IPS DF 6.9 (cell line): ENCODE measurements at regions not wholly inside any gene's neighbourhood (a gene's known extent, or its start where the extent isn't known, plus 50 kb on each side); places are given as distances from the start of the nearest gene placed in this dataset.

Experiments used
- DNase-seq: peaks from one replicate; pipeline ENCODE4 v3.0.0-alpha.2; 2013; ENCODE audit warnings: low read depth, low spot score
- H3K27ac ChIP-seq: one replicate; pipeline ENCODE4 v1.5.1; 2013; ENCODE audit warnings: low read length, control low read depth
- H3K27me3 ChIP-seq: 2 replicates; pipeline ENCODE4 v1.6.1; 2013; ENCODE audit warnings: mild to moderate bottlenecking, low read length; ENCODE audit not compliant: control insufficient read depth, insufficient read depth
- H3K36me3 ChIP-seq: 2 replicates; pipeline ENCODE4 v1.6.1; 2013; ENCODE audit warnings: low read length; ENCODE audit not compliant: control insufficient read depth, insufficient read depth
- H3K4me1 ChIP-seq: 2 replicates; pipeline ENCODE4 v1.6.1; 2013; ENCODE audit warnings: low read length; ENCODE audit not compliant: control insufficient read depth, insufficient read depth
- H3K4me3 ChIP-seq: 2 replicates; pipeline ENCODE4 v1.5.1; 2013; ENCODE audit warnings: mild to moderate bottlenecking, low read length
- H3K9me3 ChIP-seq: 2 replicates; pipeline ENCODE4 v1.6.1; 2013; ENCODE audit warnings: low read length, inconsistent platforms; ENCODE audit not compliant: control insufficient read depth, insufficient read depth
- WGBS: extraction: QIAGEN DNeasy Blood & Tissue Kit; methylation state at CpG from one replicate; pipeline ENCODE4 v1.1.7; 2013; ENCODE audit warnings: mixed read lengths, missing lambda C conversion rate; ENCODE audit not compliant: insufficient read length, insufficient coverage; 5-methylcytosine and 5-hydroxymethylcytosine counted together

GRCh38 chr2:144140891-144141290 lies 379.0 kb downstream of the ZEB2 start:
- Histone ChIP-seq H3K27me3 (no peaks in the 10 kb centered on the region), H3K27ac (no peak overlapping the region), H3K4me1 (0 out of 2 replicates have a peak, but pooled peaks cover 1% of the 10 kb centered on the region), H3K4me3 (no peak overlapping the region), H3K9me3 (no peaks in the 10 kb centered on the region), H3K36me3 (no peaks in the 10 kb centered on the region)
- no peak for DNase-seq
- no CpG with 5 or more reads among the region's 3 CpGs for WGBS

GRCh38 chr2:144137705-144138428 lies 382.1 kb downstream of the ZEB2 start:
- WGBS, result no CpG with 5 or more reads among the region's 5 CpGs
- H3K9me3 ChIP-seq, result no peaks in the 10 kb centered on the region
- H3K4me1 ChIP-seq, result 0 out of 2 replicates have a peak, but pooled peaks cover 1% of the 10 kb centered on the region
- H3K36me3 ChIP-seq, result no peaks in the 10 kb centered on the region
- no peak overlapping the region for H3K27ac ChIP-seq
- no peak for DNase-seq
- H3K27me3 ChIP-seq, result no peaks in the 10 kb centered on the region
- H3K4me3 ChIP-seq, result no peak overlapping the region

GRCh38 chr2:144137272-144137671 lies 382.6 kb downstream of the ZEB2 start:
- H3K9me3 ChIP-seq, result no peaks in the 10 kb centered on the region
- no peak overlapping the region for H3K27ac ChIP-seq

DNA sequence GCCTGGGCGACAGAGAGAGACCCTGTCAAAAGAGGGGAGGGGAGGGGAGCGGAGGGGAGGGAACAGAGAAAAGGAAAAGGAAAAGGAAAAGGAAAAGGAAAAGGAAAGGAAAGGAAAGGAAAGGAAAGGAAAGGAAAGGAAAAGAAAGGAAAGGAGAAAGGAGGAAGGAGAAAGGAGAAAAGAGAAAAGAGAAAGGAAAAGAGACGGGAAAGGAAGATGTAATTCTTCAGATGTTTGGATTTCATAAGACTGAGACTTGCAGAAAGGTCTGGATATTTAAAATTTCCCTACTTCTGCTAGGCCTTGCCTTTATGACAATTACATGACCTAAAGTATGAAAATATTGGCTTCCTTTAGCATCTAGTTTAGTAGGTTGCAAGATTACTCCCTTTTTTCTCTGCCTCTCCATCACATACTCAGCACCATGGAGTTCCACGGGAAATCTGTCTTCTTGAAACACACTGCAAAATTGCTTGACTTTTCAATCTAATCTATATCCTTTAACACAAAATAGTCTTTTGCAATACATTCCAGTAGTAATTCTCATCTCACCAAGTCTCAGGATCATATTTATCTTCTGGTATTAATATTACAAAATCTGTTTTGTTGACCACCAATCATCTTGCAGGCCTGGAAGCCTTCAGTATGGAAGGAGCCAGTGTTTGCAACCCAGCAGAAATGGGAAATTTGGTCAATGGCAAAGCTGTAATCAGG lies 383.5 kb downstream of the ZEB2 start:
- H3K36me3 ChIP-seq, result no peaks in the 10 kb centered on the region
- H3K27ac ChIP-seq, result no peak overlapping the region
- H3K4me3 ChIP-seq, result no peak overlapping the region
- DNase-seq, result no peak
- WGBS, result no CpG with 5 or more reads among the region's 4 CpGs
- H3K9me3 ChIP-seq, result no peaks in the 10 kb centered on the region
- 0 out of 2 replicates have a peak, but pooled peaks cover 1% of the 10 kb centered on the region for H3K4me1 ChIP-seq
- H3K27me3 ChIP-seq, result no peaks in the 10 kb centered on the region

More at GRCh38 chr2:144137272-144137671, 382.6 kb downstream of the ZEB2 start:
- H3K36me3 ChIP-seq, result no peaks in the 10 kb centered on the region
- DNase-seq, result no peak
- no CpG with 5 or more reads among the region's 1 CpG for WGBS
- H3K4me3 ChIP-seq, result no peak overlapping the region
- H3K27me3 ChIP-seq, result no peaks in the 10 kb centered on the region
- 0 out of 2 replicates have a peak, but pooled peaks cover 1% of the 10 kb centered on the region for H3K4me1 ChIP-seq

DNA sequence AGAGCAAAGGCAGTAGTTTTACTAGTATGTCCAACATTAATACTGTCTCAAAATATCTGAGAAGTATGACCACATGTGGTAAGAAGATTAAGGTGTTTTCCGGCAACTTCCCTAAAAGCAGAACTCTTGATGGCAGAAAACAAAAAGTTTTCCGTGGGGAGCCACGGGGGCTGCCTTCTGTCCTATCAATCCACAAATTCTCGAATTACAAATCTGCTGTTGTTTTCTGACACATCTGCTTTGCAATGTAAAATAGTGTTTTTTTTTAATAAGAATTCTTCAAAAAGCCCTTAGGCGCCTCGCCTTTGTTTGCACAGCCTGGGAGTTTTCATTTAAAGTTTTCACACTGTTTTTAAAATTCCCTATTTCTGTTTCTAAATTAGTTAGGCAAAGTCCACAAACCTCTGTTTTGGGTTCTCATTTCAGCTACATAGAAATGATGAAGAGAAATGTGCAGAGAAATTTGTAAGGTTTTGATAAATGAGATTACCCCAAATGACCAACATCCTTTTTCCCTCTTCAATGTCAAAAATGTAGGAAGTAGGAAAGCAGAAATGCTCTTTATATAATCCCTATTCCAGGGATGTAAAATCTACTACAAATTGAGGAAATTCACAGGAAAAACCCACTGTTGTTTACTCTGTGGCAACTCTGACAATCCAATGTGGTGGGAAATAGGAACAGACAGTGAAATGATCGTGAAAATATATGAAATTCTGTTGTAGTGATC lies 385.8 kb downstream of the ZEB2 start:
- Histone ChIP-seq H3K27ac (no peak overlapping the region), H3K4me1 (0 out of 2 replicates have a peak, but pooled peaks cover 1% of the 10 kb centered on the region), H3K9me3 (no peaks in the 10 kb centered on the region), H3K4me3 (no peak overlapping the region), H3K27me3 (no peaks in the 10 kb centered on the region), H3K36me3 (no peaks in the 10 kb centered on the region)
- no peak for DNase-seq
- WGBS, result no CpG with 5 or more reads among the region's 7 CpGs

GRCh38 chr2:144132357-144132756 lies 387.6 kb downstream of the ZEB2 start:
- DNase-seq, result no peak
- WGBS, result no CpG with 5 or more reads among the region's 2 CpGs
- H3K4me3 ChIP-seq, result no peak overlapping the region

GRCh38 chr2:144131042-144131441 lies 388.9 kb downstream of the ZEB2 start:
- Histone ChIP-seq H3K27ac (no peak overlapping the region), H3K9me3 (no peaks in the 10 kb centered on the region), H3K36me3 (no peaks in the 10 kb centered on the region), H3K4me1 (no peaks in the 10 kb centered on the region), H3K4me3 (no peak overlapping the region), H3K27me3 (no peaks in the 10 kb centered on the region)
- no peak for DNase-seq
- WGBS, result 100% methylated on average over 1 of the region's 5 CpGs

More at GRCh38 chr2:144132357-144132756, 387.6 kb downstream of the ZEB2 start:
- Histone ChIP-seq H3K36me3 (no peaks in the 10 kb centered on the region), H3K4me1 (no peaks in the 10 kb centered on the region), H3K27ac (no peak overlapping the region), H3K27me3 (no peaks in the 10 kb centered on the region), H3K9me3 (no peaks in the 10 kb centered on the region)

DNA sequence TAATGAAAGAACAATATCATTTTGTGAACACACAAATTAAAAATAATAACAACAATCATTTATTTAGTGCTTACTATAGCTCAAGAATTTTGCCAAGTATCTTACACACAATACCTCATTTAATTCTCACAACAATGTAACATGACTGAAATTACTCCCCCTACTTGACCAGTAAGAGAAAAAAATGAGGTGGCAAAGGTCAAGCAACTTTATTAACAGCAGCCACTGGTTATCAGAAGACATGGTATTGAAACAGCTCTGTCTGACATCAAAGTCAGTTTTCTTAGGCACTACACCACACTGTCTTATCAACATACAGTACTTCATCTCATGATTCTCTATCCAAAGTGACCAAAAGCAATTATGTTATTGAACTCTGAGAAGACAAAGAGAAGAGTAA lies 389.4 kb downstream of the ZEB2 start:
- H3K4me1 ChIP-seq, result no peaks in the 10 kb centered on the region
- no peaks in the 10 kb centered on the region for H3K36me3 ChIP-seq
- no peak for DNase-seq
- no peak overlapping the region for H3K27ac ChIP-seq
- no peaks in the 10 kb centered on the region for H3K27me3 ChIP-seq
- no peak overlapping the region for H3K4me3 ChIP-seq
- no peaks in the 10 kb centered on the region for H3K9me3 ChIP-seq

GRCh38 chr2:144128130-144128746 lies 391.7 kb downstream of the ZEB2 start:
- H3K27me3 ChIP-seq, result no peaks in the 10 kb centered on the region
- no peaks in the 10 kb centered on the region for H3K9me3 ChIP-seq
- no peak for DNase-seq
- no peaks in the 10 kb centered on the region for H3K36me3 ChIP-seq
- no peaks in the 10 kb centered on the region for H3K4me1 ChIP-seq
- WGBS, result no CpG with 5 or more reads among the region's 1 CpG
- no peak overlapping the region for H3K4me3 ChIP-seq
- H3K27ac ChIP-seq, result no peak overlapping the region

GRCh38 chr2:144127693-144128092 lies 392.2 kb downstream of the ZEB2 start:
- no peak for DNase-seq
- WGBS, result no CpG with 5 or more reads among the region's 2 CpGs
- H3K9me3 ChIP-seq, result no peaks in the 10 kb centered on the region
- H3K27me3 ChIP-seq, result no peaks in the 10 kb centered on the region
- H3K4me1 ChIP-seq, result no peaks in the 10 kb centered on the region
- no peaks in the 10 kb centered on the region for H3K36me3 ChIP-seq
- H3K27ac ChIP-seq, result no peak overlapping the region
- H3K4me3 ChIP-seq, result no peak overlapping the region
